ENCODE measurements at regions not wholly inside any gene's neighbourhood (a gene's known extent, or its start where the extent isn't known, plus 50 kb on each side); places are given as distances from the start of the nearest gene placed in this dataset.

DNA sequence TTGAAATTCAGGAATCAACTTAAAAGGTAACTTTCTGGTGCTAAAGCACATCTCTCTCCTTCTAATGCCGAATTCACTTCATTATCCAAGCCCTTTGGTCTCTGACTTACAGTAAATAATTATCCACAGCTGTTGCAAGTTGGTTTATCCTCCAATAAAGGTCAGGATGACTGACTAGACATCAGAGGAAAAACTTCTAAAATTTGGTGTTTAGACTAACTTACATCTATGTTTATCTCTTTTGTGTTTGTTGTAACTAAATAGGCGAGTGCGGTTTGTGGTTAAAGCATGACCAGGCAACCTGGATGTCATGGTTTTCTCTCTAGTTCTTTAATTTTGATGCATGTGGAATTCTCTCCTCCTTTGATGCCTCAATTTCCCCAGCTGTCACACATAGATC lies 237.4 kb upstream of the LRTM1 start:
- Histone ChIP-seq H3K4me1 (no peaks in the 10 kb centered on the region), H3K4me3 (no peak overlapping the region), H3K9me3 (no peaks in the 10 kb centered on the region), H3K36me3 (no peaks in the 10 kb centered on the region), H3K27ac (no peak overlapping the region), H3K27me3 (no peaks in the 10 kb centered on the region)
- ATAC-seq: no peak
- intact Hi-C loops (cut with DNase I): no loop called here
- TF ChIP-seq, protein P1, sequence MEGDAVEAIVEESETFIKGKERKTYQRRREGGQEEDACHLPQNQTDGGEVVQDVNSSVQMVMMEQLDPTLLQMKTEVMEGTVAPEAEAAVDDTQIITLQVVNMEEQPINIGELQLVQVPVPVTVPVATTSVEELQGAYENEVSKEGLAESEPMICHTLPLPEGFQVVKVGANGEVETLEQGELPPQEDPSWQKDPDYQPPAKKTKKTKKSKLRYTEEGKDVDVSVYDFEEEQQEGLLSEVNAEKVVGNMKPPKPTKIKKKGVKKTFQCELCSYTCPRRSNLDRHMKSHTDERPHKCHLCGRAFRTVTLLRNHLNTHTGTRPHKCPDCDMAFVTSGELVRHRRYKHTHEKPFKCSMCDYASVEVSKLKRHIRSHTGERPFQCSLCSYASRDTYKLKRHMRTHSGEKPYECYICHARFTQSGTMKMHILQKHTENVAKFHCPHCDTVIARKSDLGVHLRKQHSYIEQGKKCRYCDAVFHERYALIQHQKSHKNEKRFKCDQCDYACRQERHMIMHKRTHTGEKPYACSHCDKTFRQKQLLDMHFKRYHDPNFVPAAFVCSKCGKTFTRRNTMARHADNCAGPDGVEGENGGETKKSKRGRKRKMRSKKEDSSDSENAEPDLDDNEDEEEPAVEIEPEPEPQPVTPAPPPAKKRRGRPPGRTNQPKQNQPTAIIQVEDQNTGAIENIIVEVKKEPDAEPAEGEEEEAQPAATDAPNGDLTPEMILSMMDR (IDR thresholded peaks at IDR 0.05): no peak
- DNase-seq: no peak

DNA sequence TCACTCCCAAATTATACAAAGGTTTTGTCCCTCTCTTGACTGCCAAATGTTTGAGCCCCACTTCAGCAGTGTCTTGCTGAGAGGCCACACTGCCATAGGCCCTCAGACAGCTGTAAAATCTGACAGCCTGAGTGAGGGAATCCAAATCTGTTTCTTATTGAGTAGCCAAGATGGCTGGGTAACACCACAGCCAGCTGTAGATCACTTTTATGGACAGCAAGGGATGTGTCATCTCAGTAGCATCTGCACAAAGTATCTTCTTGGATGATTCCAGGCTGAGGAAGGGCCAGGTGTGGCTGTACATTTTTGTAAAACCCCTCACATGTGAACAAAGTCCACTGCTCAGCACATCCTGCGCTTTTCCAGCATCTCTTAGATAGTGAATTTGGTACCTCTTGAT lies 237.0 kb upstream of the LRTM1 start:
- DNase-seq (no peak), ATAC-seq (no peak)
- Histone ChIP-seq H3K36me3 (no peaks in the 10 kb centered on the region), H3K9me3 (no peaks in the 10 kb centered on the region), H3K4me3 (no peak overlapping the region), H3K27me3 (no peaks in the 10 kb centered on the region), H3K27ac (no peak overlapping the region), H3K4me1 (no peaks in the 10 kb centered on the region)
- intact Hi-C loops (cut with DNase I): no loop called here
- TF ChIP-seq, protein P1 (IDR thresholded peaks at IDR 0.05): no peak

DNA sequence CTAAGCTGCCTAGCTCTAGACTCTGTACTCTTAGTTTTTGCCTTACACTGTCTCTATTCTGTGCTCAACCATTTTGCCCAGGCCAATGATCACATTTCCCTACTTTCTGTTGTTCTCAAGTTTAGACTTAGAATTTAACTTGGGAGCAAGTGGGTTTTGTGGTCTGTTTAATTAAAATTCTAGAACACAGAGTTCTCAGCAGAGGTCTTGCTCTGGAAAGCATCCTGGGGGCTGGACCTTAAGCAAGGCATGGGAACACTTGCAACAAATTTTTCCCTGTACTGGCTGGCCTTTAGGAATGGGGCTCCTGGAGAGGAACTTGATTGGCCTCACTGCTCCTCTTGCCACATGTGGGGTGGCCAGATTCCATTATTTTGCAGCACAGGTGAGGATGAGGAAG lies 236.3 kb upstream of the LRTM1 start:
- H3K9me3 ChIP-seq: no peaks in the 10 kb centered on the region
- no peak overlapping the region for H3K4me3 ChIP-seq
- ATAC-seq (no peak), DNase-seq (no peak)
- no peak overlapping the region for H3K27ac ChIP-seq
- TF ChIP-seq, protein P1 (IDR thresholded peaks at IDR 0.05): no peak
- H3K27me3 ChIP-seq: no peaks in the 10 kb centered on the region
- intact Hi-C loops (cut with DNase I): no loop called here
- H3K4me1 ChIP-seq: no peaks in the 10 kb centered on the region
- no peaks in the 10 kb centered on the region for H3K36me3 ChIP-seq

DNA sequence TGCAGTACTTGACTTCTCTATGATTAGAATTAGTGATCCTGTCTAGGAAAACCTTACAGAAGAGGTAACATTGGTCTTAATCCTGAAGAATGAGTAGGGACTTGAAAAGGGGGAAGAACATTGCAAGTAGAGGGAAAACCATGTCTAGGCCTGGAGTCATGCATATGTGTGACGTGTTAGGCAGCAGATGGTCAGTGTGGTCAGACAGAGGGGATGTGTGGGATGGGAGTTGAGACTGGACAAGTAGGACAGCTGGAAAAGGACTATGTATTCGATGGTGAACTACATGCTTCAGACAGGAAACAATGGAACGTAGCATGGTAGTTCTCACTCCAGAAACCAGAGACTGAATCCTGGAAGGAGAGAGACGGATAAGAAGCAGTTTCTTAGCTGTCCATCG lies 235.6 kb upstream of the LRTM1 start:
- TF ChIP-seq, protein P1 (IDR thresholded peaks at IDR 0.05): no peak
- no peak overlapping the region for H3K4me3 ChIP-seq
- intact Hi-C loops (cut with DNase I): no loop called here
- H3K36me3 ChIP-seq: no peaks in the 10 kb centered on the region
- H3K4me1 ChIP-seq: no peaks in the 10 kb centered on the region
- no peak for DNase-seq
- H3K9me3 ChIP-seq: no peaks in the 10 kb centered on the region
- H3K27me3 ChIP-seq: no peaks in the 10 kb centered on the region
- no peak for ATAC-seq
- H3K27ac ChIP-seq: no peak overlapping the region

DNA sequence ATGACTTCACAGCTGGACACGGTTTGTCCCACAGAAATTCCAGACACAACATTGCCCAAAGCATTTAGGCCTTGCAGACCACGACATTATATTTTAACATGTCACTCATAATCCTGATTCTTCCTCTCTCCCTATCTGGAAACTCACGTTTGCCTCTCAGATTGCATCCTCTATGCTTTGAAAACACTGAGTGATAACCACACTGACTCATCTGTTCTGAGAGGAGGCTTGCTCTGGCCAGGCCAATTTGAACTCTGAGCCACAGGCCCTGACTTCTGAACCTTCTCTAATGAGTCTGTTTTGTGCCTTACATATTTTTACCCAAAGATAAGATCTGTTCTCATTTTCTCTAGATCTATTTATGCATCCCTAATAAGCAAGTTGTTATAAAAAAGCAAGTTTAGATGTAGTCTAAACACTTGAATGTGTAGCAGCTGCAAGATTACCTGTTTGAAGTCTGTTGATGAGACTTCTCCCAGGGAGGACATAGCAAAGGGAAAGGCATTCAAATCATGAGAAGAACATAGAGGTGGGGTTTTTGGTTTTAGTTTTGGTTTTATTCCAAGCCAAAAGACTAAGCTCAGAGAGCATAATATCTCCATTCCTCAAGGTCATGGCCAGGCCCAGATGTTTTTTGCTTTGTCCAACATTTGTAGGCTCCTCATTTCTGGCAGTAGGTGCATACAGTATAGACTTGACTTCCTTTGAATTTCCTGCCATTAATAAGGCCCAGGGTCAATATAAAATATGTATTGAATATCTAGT lies 234.4 kb upstream of the LRTM1 start:
- no peak overlapping the region for H3K27ac ChIP-seq
- no peaks in the 10 kb centered on the region for H3K36me3 ChIP-seq
- intact Hi-C loops (cut with DNase I): no loop called here

More for the DNA sequence above, 234.4 kb upstream of the LRTM1 start:
- H3K4me1 ChIP-seq: no peaks in the 10 kb centered on the region
- no peaks in the 10 kb centered on the region for H3K9me3 ChIP-seq
- ATAC-seq (no peak), DNase-seq (no peak)
- no peak overlapping the region for H3K4me3 ChIP-seq
- TF ChIP-seq, protein P1 (IDR thresholded peaks at IDR 0.05): no peak
- H3K27me3 ChIP-seq: no peaks in the 10 kb centered on the region

Data from upper lobe of right lung (tissue), 1 donor.